AG09319 (cell line): ENCODE measurements at regions not wholly inside any gene's neighbourhood (a gene's known extent, or its start where the extent isn't known, plus 50 kb on each side); places are given as distances from the start of the nearest gene placed in this dataset.

Source experiments
- DNase-seq: peaks from one replicate; pipeline ENCODE4 v3.0.0-alpha.2; 2010; ENCODE audit warnings: low read depth; ENCODE audit errors: extremely low read depth
- CTCF ChIP-seq: IDR thresholded peaks from 2 replicates; pipeline ENCODE4 v1.5.1; 2011; ENCODE audit warnings: low read depth, mild to moderate bottlenecking, inconsistent platforms, low read length, moderate library complexity

GRCh38 chr2:13597176-13597575 is 880.4 kb downstream of the TRIB2 start:
- DNase-seq = no peak
- no peak for TF ChIP-seq CTCF

GRCh38 chr2:13601506-13601905 is 884.8 kb downstream of the TRIB2 start:
- DNase-seq = no peak
- TF ChIP-seq CTCF = no peak

- TF ChIP-seq CTCF = no peak
- no peak for DNase-seq
These were observed 888.4 kb downstream of the TRIB2 start for GRCh38 chr2:13604951-13605661.

- DNase-seq = no peak
- TF ChIP-seq CTCF = no peak
These were observed 890.4 kb downstream of the TRIB2 start for GRCh38 chr2:13607139-13607538.

- no peak for DNase-seq
- no peak for TF ChIP-seq CTCF
These were observed 895.2 kb downstream of the TRIB2 start for GRCh38 chr2:13611939-13612338.

- no peak for TF ChIP-seq CTCF
- no peak for DNase-seq
These were observed 899.3 kb downstream of the TRIB2 start for GRCh38 chr2:13616059-13616458.

- no peak for DNase-seq
- no peak for TF ChIP-seq CTCF
These were observed 899.9 kb downstream of the TRIB2 start for GRCh38 chr2:13616616-13617015.
